ENCODE measurements at regions not wholly inside any gene's neighbourhood (a gene's known extent, or its start where the extent isn't known, plus 50 kb on each side); places are given as distances from the start of the nearest gene placed in this dataset.

GRCh38 chr5:167716126-167716775, 575.2 kb upstream of the WWC1 start:
- no peaks in the 10 kb centered on the region for H3K9me3 Mint-ChIP-seq
- Histone ChIP-seq H3K9me3 (ENCODE audit: control insufficient read depth, low read length) (no peaks in the 10 kb centered on the region), H3K27me3 (ENCODE audit: control insufficient read depth, insufficient read depth, low read length, poor library complexity, severe bottlenecking) (no peaks in the 10 kb centered on the region), H3K9ac (ENCODE audit: extremely low read depth, low read length, poor library complexity, severe bottlenecking) (no peak overlapping the region), H3K27ac (ENCODE audit: low read depth, low read length) (no peak overlapping the region), H3K4me3 (ENCODE audit: low read length) (no peak overlapping the region), H3K36me3 (ENCODE audit: control insufficient read depth, insufficient read depth, low read length) (no peaks in the 10 kb centered on the region), H3K4me1 (ENCODE audit: control insufficient read depth, insufficient read depth, low read length) (no peaks in the 10 kb centered on the region)
- 96 to 98% methylated on average over 5 to 6 of the region's 6 CpGs for WGBS, 2 experiments (ENCODE audit: insufficient coverage in 1 of 2, insufficient read length in 1 of 2)
- H3K27me3 Mint-ChIP-seq (ENCODE audit: insufficient read depth) = no peaks in the 10 kb centered on the region
- H3K4me3 Mint-ChIP-seq = no peak overlapping the region
- no peak for TF ChIP-seq CTCF (conservative IDR thresholded peaks at IDR 0.05)
- H3K4me1 Mint-ChIP-seq = peaks cover 2% of the 10 kb centered on the region
- H3K27ac Mint-ChIP-seq = no peak overlapping the region
- H3K36me3 Mint-ChIP-seq (ENCODE audit: low read depth) = no peaks in the 10 kb centered on the region
- DNase-seq = no peak

DNA sequence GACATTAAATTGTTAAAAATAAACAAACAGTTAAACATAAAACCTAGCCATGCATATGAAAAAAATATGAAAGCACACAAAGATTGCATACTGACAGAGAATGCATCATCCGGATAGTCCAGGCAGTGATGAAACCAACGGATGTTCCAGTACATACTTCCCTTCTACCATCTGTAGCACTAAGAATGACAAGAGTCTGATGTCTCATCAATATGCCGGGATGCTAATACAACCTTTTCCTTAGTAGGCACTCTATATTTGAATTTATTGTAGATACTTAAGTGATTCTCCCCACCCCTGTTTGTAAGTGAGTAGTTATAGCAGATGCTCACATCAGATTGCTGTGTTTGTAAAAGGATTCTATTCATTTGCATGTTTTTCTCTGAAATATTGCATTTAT, 571.2 kb upstream of the WWC1 start:
- no peak for TF ChIP-seq CTCF (conservative IDR thresholded peaks at IDR 0.05)
- H3K9ac ChIP-seq (ENCODE audit: extremely low read depth, low read length, poor library complexity, severe bottlenecking) = no peak overlapping the region
- H3K27ac ChIP-seq (ENCODE audit: low read depth, low read length) = no peak overlapping the region
- no peaks in the 10 kb centered on the region for H3K36me3 Mint-ChIP-seq (ENCODE audit: low read depth)
- no peaks in the 10 kb centered on the region for H3K27me3 Mint-ChIP-seq (ENCODE audit: insufficient read depth)
- no peaks in the 10 kb centered on the region for H3K36me3 ChIP-seq (ENCODE audit: control insufficient read depth, insufficient read depth, low read length)
- 86 to 100% methylated on average over 2 to 3 of the region's 3 CpGs for WGBS, 2 experiments (ENCODE audit: insufficient coverage in 1 of 2, insufficient read length in 1 of 2)
- H3K9me3 ChIP-seq (ENCODE audit: control insufficient read depth, low read length) = no peaks in the 10 kb centered on the region
- H3K4me1 ChIP-seq (ENCODE audit: control insufficient read depth, insufficient read depth, low read length) = no peaks in the 10 kb centered on the region
- no peak overlapping the region for H3K27ac Mint-ChIP-seq
- peaks cover 4% of the 10 kb centered on the region for H3K4me1 Mint-ChIP-seq
- no peak overlapping the region for H3K4me3 Mint-ChIP-seq
- no peak overlapping the region for H3K4me3 ChIP-seq (ENCODE audit: low read length)
- no peak for DNase-seq
- H3K9me3 Mint-ChIP-seq = no peaks in the 10 kb centered on the region
- no peaks in the 10 kb centered on the region for H3K27me3 ChIP-seq (ENCODE audit: control insufficient read depth, insufficient read depth, low read length, poor library complexity, severe bottlenecking)

DNA sequence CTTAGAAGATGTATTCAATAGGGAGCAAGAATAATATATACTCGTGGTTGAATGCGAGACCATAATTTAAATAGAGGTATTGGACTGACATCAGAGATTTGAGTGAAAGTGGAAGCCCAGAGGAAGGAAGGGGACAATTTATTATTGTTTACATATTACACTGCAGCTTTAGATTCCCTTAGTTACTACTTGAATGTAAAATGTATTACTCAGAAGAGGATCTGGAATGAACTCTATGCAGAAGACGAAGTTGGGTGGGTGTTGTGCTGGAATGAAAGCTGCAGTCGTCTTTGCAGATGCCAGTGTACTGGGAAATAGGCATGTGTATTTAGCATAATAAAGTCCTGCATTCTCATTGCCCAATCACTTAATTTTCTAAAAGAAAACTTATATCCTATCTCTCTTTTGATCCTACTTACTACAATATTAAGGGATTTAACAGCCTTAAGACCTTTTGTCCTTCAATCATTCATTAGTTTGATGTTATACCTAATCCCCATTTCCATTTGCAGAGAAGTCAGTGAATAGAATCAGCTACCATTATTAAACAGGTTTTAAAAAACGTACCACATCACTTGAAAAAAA, 570.7 kb upstream of the WWC1 start:
- no peaks in the 10 kb centered on the region for H3K36me3 Mint-ChIP-seq (ENCODE audit: low read depth)
- Histone ChIP-seq H3K9ac (ENCODE audit: extremely low read depth, low read length, poor library complexity, severe bottlenecking) (no peak overlapping the region), H3K9me3 (ENCODE audit: control insufficient read depth, low read length) (no peaks in the 10 kb centered on the region), H3K27ac (ENCODE audit: low read depth, low read length) (no peak overlapping the region), H3K4me1 (ENCODE audit: control insufficient read depth, insufficient read depth, low read length) (no peaks in the 10 kb centered on the region), H3K36me3 (ENCODE audit: control insufficient read depth, insufficient read depth, low read length) (no peaks in the 10 kb centered on the region), H3K4me3 (ENCODE audit: low read length) (no peak overlapping the region), H3K27me3 (ENCODE audit: control insufficient read depth, insufficient read depth, low read length, poor library complexity, severe bottlenecking) (no peaks in the 10 kb centered on the region)
- no peak for DNase-seq
- no peaks in the 10 kb centered on the region for H3K27me3 Mint-ChIP-seq (ENCODE audit: insufficient read depth)
- no peak overlapping the region for H3K27ac Mint-ChIP-seq
- 67 to 88% methylated on average over 1 to 5 of the region's 5 CpGs for WGBS, 2 experiments (ENCODE audit: insufficient coverage in 1 of 2, insufficient read length in 1 of 2)
- peaks cover 9% of the 10 kb centered on the region for H3K4me1 Mint-ChIP-seq
- H3K4me3 Mint-ChIP-seq = no peak overlapping the region
- TF ChIP-seq CTCF (conservative IDR thresholded peaks at IDR 0.05) = no peak
- H3K9me3 Mint-ChIP-seq = no peaks in the 10 kb centered on the region

All from endodermal cell (in vitro differentiated cells).